HG03066 (cell line): ENCODE measurements at regions not wholly inside any gene's neighbourhood (a gene's known extent, or its start where the extent isn't known, plus 50 kb on each side); places are given as distances from the start of the nearest gene placed in this dataset.

Source experiments
- ATAC-seq: cut with Tn5 transposase; IDR thresholded peaks from one replicate; pipeline ENCODE4 v1.9.1; 2021; ENCODE audit warnings: low read depth; ENCODE audit not compliant: unreplicated experiment

GRCh38 chr5:159420940-159421339, 90.7 kb upstream of the IL12B start:
- ATAC-seq, result no peak

- ATAC-seq, result no peak
These were observed 92.1 kb upstream of the IL12B start for GRCh38 chr5:159422361-159422760.

- ATAC-seq, result no peak
These were observed 92.6 kb upstream of the IL12B start for GRCh38 chr5:159422910-159423309.

GRCh38 chr5:159424123-159424522, 93.8 kb upstream of the IL12B start:
- no peak for ATAC-seq

- no peak for ATAC-seq
These were observed 96.4 kb upstream of the IL12B start for GRCh38 chr5:159426694-159427093.

GRCh38 chr5:159427180-159428012, 97.1 kb upstream of the IL12B start:
- ATAC-seq, result peak; percentile 76

- no peak for ATAC-seq
These were observed 100.2 kb upstream of the IL12B start for GRCh38 chr5:159430361-159431012.

- no peak for ATAC-seq
These were observed 105.6 kb upstream of the IL12B start for GRCh38 chr5:159435855-159436254.

- ATAC-seq, result no peak
These were observed 107.8 kb upstream of the IL12B start for GRCh38 chr5:159438092-159438491.

- ATAC-seq, result no peak
These were observed 108.7 kb upstream of the IL12B start for GRCh38 chr5:159439002-159439401.

- ATAC-seq, result no peak
These were observed 109.9 kb upstream of the IL12B start for GRCh38 chr5:159440235-159440634.

GRCh38 chr5:159440968-159441367, 110.7 kb upstream of the IL12B start:
- ATAC-seq, result no peak

- no peak for ATAC-seq
These were observed 111.2 kb upstream of the IL12B start for GRCh38 chr5:159441441-159441840.

- no peak for ATAC-seq
These were observed 112.0 kb upstream of the IL12B start for GRCh38 chr5:159442206-159442850.

- ATAC-seq, result no peak
These were observed 114.3 kb upstream of the IL12B start for GRCh38 chr5:159444441-159445082.

GRCh38 chr5:159447116-159447515, 116.8 kb upstream of the IL12B start:
- ATAC-seq, result no peak

- no peak for ATAC-seq
These were observed 118.6 kb upstream of the IL12B start for GRCh38 chr5:159448841-159449407.

GRCh38 chr5:159449925-159450324, 119.6 kb upstream of the IL12B start:
- ATAC-seq, result no peak

- no peak for ATAC-seq
These were observed 120.1 kb upstream of the IL12B start for GRCh38 chr5:159450417-159450816.

- ATAC-seq, result no peak
These were observed 121.1 kb upstream of the IL12B start for GRCh38 chr5:159451197-159452052.
